ENCODE measurements at regions not wholly inside any gene's neighbourhood (a gene's known extent, or its start where the extent isn't known, plus 50 kb on each side); places are given as distances from the start of the nearest gene placed in this dataset.

DNA sequence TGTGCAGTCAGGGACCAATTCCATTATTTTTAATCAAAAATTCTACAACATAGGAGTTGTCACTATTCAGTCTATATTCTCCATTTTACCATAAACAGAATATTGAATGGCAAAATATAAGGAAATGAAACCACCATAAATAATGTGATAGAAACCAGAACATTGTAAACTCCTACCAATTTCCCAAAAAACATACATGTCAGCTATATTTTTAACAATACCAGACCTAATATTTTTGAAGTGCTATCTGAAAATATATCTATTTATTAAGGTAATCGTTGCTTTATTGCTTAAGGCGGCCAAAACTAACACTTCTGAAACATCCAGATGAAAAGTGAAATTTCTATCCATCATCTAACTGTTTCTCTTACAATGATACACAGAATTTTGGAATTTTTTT lies 123.0 kb upstream of the C11orf58 start:
- TF ChIP-seq, protein P1, sequence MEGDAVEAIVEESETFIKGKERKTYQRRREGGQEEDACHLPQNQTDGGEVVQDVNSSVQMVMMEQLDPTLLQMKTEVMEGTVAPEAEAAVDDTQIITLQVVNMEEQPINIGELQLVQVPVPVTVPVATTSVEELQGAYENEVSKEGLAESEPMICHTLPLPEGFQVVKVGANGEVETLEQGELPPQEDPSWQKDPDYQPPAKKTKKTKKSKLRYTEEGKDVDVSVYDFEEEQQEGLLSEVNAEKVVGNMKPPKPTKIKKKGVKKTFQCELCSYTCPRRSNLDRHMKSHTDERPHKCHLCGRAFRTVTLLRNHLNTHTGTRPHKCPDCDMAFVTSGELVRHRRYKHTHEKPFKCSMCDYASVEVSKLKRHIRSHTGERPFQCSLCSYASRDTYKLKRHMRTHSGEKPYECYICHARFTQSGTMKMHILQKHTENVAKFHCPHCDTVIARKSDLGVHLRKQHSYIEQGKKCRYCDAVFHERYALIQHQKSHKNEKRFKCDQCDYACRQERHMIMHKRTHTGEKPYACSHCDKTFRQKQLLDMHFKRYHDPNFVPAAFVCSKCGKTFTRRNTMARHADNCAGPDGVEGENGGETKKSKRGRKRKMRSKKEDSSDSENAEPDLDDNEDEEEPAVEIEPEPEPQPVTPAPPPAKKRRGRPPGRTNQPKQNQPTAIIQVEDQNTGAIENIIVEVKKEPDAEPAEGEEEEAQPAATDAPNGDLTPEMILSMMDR (IDR thresholded peaks at IDR 0.05; ENCODE audit: insufficient read depth, missing control alignments), result no peak
- DNase-seq (ENCODE audit: insufficient read length, low spot score), result no peak
- FAIRE-seq, result no peak

DNA sequence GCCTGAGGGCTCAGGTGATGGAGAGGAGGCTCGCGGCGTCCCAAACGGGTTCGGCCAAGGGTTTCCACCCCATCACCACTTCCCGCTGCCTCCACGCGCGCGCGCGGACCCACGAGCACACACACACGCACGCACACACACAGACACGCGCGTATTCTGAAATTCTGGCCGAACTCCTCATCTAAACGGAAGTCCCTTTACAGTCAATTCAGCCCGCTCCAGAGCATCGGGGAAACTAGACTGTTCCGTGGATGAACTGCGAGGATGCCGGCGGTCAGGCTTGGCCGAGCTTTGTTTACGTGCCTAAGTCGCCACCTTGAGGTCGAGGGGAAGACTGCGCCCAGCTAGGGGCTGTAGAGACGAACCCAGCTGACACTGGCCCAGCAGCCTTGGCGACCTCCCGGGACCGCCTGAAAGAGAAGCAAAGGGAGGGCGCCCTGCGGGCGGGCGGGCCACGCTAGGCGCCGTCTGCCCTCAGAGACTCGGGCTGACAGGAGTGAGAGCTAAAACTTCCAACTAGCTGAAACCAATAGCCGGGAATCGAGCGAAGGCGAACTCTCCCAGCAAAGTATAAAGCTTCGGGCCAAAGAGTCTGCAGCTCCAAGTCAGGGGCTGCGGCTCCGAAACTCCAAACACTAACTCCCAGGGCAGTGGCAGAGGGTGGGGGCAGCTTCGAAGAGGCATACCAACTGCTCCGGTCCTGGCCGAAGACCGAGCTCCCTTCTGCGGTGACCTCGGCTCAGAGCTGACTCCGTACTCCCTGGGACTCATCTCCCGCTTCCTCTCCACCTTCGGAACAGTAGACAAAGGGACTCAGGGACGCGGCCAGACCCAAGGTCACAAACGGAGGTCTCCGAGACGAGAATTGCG lies 124.7 kb upstream of the C11orf58 start:
- TF ChIP-seq, protein P1 (IDR thresholded peaks at IDR 0.05; ENCODE audit: insufficient read depth, missing control alignments), result peak; percentile 99
- FAIRE-seq (no peak), DNase-seq (ENCODE audit: insufficient read length, low spot score) (peak; percentile 68)

DNA sequence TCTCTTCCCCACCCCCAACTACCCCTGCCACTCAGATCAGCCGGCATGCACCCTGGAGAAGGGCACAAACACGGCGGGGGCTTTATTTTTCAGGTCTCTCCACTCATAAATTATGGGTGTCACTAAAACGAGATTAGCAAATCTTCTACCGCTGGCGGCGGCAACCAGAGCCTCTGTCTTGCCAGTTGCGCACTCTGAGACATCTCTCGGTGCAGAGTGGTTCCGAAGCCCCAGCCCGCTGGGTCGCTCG lies 125.3 kb upstream of the C11orf58 start:
- TF ChIP-seq, protein P1 (IDR thresholded peaks at IDR 0.05; ENCODE audit: insufficient read depth, missing control alignments), result no peak
- FAIRE-seq (no peak), DNase-seq (ENCODE audit: insufficient read length, low spot score) (no peak)

DNA sequence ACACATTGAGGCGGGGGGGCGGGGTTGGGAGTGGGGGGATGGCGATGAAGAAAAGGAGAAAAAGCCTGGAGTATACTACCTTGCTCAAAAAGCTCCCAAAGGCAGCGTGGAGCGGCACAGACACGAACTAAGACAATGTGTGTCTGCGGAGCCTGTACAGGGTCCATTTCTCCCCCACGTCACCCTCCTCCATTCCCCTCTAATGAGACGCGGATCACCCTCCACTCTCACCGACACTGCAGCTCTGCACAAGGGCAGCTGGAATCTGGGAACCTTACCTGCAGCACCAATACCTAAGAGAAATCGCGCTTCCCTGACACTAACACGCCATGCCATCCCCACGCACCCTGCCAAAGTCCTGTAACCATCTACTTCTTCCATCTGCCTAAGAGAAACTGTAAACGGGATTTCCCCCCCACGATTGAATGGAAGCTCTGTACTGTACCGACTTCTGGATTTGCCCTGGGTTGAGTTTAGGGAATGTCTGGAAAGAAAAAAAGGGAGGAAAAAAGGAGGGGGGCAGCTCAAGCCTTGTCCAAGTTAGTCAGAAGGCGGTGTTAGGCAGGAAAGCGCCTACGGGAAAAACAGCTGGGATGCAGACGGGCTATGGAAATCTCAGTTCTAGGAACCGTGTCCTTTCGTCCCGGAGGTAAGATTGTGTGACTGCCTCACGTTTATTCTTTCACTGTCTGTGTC lies 125.7 kb upstream of the C11orf58 start:
- TF ChIP-seq, protein P1 (IDR thresholded peaks at IDR 0.05; ENCODE audit: insufficient read depth, missing control alignments), result no peak
- no peak for FAIRE-seq
- DNase-seq (ENCODE audit: insufficient read length, low spot score), result no peak

DNA sequence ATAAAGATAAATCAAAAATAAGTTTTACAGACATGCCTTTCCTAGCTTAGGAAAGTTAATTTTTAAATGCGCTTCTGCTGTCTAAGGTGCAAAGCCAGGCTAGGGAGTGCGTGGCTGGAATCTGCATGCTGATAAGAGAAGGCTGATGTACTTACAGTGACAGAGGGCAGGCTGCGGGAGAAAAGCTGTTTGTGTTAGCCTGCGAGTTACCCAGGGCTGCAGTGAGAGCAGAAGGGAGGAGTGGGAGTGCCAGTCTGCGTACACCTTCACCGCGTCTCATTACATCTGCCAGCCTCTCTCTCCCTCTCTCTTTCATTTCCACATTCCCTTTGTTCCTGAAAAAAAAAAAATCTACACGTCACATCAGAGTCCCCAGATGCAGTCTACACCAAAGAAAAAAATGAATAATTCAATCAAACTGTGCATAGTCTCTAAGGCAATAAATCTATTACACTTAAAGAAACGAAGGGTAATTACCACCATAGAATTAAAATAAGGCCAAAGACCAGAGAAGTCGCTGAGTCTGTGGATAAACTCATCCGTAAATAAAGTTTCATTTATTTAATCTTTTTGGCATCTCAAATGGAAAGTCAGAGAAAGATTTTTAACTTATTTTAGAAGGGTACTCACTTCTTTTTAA lies 126.4 kb upstream of the C11orf58 start:
- FAIRE-seq (no peak), DNase-seq (ENCODE audit: insufficient read length, low spot score) (no peak)
- TF ChIP-seq, protein P1 (IDR thresholded peaks at IDR 0.05; ENCODE audit: insufficient read depth, missing control alignments), result no peak

DNA sequence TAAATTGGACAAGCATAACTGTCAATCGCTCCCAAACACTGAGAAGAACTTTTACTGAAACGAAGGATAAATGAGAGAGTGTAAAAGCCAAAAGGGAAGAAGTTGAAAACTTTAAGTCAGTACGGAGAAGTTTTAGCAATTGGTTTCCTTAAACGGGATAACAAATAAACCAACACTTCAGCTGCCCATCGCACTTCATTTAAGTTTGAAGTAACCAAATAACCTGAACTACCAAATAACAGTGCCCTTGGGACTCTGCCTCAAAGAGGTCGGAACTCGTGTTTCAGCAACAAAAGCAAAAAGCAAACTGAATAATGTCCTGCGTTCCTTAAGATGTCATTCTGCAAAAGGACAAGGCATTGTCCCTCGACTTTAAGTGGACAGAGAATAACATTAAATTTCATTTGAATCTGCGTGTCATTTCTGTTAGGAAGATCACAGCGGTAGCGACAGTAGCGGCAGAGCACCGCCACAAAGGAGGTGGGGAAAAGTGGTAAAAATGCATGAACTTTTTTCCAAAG lies 127.0 kb upstream of the C11orf58 start:
- DNase-seq (ENCODE audit: insufficient read length, low spot score) (no peak), FAIRE-seq (no peak)
- TF ChIP-seq, protein P1 (IDR thresholded peaks at IDR 0.05; ENCODE audit: insufficient read depth, missing control alignments), result no peak

Measured in D721Med (cell line).